ENCODE measurements at regions not wholly inside any gene's neighbourhood (a gene's known extent, or its start where the extent isn't known, plus 50 kb on each side); places are given as distances from the start of the nearest gene placed in this dataset.

DNA sequence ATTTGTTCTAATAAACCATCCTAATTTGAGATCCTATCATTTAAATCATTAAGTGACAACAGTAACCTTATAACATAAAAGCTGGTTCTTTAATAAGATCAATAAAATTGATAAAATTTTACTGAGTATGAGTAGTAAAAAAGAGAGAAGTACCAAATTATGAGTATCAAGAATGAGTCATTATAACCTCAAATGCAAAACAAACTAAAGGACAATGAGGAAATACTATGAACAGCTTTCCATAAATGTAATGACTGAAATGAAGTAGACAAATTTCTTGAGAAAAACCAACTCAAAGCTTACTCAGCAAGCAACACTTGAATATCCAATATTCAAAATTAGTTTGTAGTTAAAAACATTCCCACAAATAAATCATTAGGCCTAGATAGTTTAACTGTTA lies 433.0 kb downstream of the ZEB2 start:
- ChIA-PET CTCF (interaction anchor here (1.2 kb wide), 1 partner anchor 11 kb away, joined by 4 read pairs; no protein-coding TSS in a partner anchor), POLR2A (no interaction called here)
- TF ChIP-seq, protein P1, sequence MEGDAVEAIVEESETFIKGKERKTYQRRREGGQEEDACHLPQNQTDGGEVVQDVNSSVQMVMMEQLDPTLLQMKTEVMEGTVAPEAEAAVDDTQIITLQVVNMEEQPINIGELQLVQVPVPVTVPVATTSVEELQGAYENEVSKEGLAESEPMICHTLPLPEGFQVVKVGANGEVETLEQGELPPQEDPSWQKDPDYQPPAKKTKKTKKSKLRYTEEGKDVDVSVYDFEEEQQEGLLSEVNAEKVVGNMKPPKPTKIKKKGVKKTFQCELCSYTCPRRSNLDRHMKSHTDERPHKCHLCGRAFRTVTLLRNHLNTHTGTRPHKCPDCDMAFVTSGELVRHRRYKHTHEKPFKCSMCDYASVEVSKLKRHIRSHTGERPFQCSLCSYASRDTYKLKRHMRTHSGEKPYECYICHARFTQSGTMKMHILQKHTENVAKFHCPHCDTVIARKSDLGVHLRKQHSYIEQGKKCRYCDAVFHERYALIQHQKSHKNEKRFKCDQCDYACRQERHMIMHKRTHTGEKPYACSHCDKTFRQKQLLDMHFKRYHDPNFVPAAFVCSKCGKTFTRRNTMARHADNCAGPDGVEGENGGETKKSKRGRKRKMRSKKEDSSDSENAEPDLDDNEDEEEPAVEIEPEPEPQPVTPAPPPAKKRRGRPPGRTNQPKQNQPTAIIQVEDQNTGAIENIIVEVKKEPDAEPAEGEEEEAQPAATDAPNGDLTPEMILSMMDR (IDR thresholded peaks at IDR 0.05; ENCODE audit: control extremely low read depth, extremely low read depth, low read depth, missing control alignments), result no peak
- DNase-seq (ENCODE audit: extremely low spot score), result no peak

DNA sequence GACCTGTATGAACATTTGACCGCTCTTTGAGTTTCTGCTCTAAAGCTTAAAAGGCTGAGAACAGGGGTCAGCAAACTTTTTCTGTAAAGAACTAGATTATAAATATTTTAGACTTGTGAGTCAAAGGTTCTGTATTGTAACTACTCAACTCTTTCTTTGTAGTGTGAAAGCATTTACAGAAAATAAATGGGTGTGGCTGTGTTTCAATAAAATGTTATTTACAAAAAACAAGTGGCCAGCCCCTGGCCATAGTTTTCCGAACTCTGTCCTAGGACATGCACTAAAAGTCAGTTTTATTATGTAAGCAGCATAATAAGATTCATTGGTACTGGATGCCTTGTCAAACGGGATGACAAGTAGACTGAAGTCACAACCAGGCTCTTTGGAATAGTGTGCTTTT lies 434.9 kb downstream of the ZEB2 start:
- TF ChIP-seq, protein P1 (IDR thresholded peaks at IDR 0.05; ENCODE audit: control extremely low read depth, extremely low read depth, low read depth, missing control alignments), result no peak
- DNase-seq (ENCODE audit: extremely low spot score), result no peak
- ChIA-PET POLR2A (no interaction called here), CTCF (interaction anchor here (0.8 kb wide), 1 partner anchor 975 kb away, joined by 3 read pairs; no protein-coding TSS in a partner anchor)

DNA sequence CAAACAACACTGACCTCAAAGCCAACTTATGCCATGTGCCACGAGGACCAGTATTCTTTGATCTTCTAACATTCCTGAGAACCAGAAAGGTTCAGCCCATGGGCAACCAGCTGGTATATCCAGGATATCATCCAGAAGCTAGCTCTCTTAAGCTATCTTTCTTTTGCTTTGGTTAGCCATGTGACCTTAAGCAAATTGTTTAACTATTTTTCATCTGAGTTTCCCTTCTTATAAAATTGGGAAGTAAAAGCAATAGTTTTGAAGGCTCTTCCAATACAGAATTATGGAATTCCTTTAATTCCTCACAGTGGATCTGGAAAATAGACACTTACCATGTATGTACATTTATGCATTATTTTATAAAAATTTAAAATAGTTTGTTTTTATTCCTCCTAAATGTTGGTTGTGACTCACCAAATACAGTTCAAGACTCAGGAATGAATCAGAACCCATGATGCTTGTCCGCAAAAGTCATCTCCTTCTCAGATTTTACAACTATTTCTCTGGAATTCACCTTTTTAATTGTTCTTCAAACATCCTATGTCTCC lies 435.7 kb downstream of the ZEB2 start:
- no peak for DNase-seq (ENCODE audit: extremely low spot score)
- TF ChIP-seq, protein P1 (IDR thresholded peaks at IDR 0.05; ENCODE audit: control extremely low read depth, extremely low read depth, low read depth, missing control alignments), result no peak
- ChIA-PET CTCF (interaction anchor here (0.6 to 1.2 kb wide), 2 partner anchors 8 to 38 kb away, joined by 3 read pairs; no protein-coding TSS in a partner anchor), POLR2A (no interaction called here)

DNA sequence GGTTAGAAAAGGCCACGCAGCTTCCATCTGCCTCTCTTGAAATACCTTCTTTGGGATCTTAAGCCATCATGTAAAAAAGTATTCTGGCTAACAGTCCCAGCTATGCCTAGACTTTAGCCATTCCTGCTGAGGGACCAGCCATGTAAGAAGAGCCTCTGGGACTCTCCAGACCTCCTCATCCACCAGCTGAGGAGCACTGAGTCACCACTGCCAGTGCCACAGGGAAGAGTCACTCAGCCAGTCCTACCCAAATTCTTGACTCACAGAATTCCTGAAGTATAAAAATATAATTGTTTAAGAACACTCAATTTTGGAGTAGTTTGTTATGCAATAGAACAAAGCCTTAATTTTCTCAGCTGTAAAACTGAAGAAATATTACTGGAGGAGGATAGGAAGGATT lies 436.7 kb downstream of the ZEB2 start:
- DNase-seq (ENCODE audit: extremely low spot score), result no peak
- TF ChIP-seq, protein P1 (IDR thresholded peaks at IDR 0.05; ENCODE audit: control extremely low read depth, extremely low read depth, low read depth, missing control alignments), result no peak
- ChIA-PET POLR2A (no interaction called here), CTCF (interaction anchor here (1.2 kb wide), 2 partner anchors 9 to 15 kb away, joined by 3 to 4 read pairs; no protein-coding TSS in a partner anchor)

DNA sequence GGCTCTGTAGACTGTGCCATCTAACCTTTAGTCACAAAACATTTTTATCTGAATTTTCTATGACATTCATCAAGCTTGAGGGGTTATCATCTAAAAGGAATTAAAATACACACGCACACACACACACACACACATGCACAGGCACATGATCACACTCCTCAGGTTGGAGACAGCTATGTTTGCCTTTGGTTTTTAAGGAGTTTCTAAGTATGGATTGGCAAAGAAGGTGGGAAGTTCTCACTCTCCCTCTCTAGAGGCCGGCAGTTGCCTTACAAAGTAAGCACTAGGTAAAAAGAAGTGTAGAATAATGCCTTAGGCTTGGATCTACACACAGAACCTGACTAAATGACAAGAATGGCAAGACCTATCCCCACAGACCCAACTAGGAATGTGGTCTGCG lies 437.1 kb downstream of the ZEB2 start:
- TF ChIP-seq, protein P1 (IDR thresholded peaks at IDR 0.05; ENCODE audit: control extremely low read depth, extremely low read depth, low read depth, missing control alignments), result no peak
- ChIA-PET CTCF (interaction anchor here (1.2 kb wide), 2 partner anchors 9 to 15 kb away, joined by 3 to 4 read pairs; no protein-coding TSS in a partner anchor), POLR2A (no interaction called here)
- DNase-seq (ENCODE audit: extremely low spot score), result no peak

DNA sequence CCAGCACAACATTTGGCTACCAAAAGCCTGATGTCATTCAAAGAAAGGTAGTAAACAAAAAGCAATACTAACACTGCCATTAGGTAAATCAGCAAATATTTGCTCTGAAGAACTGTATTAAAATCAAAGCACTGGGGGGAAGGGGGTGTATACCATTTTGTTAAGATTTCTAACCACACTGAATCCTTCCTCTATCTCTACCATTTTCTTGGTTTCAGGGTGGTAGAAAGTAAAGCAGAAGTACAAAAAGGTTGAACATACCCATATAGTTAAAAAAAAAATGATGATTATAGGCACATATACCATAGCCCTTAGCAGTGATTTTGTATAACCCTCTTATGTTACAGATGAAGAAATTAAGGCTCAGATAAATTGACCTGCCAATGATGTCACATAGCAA lies 437.6 kb downstream of the ZEB2 start:
- DNase-seq (ENCODE audit: extremely low spot score), result no peak
- ChIA-PET POLR2A (no interaction called here), CTCF (interaction anchor here (1.2 kb wide), 1 partner anchor 16 kb away, joined by 4 read pairs; no protein-coding TSS in a partner anchor)
- TF ChIP-seq, protein P1 (IDR thresholded peaks at IDR 0.05; ENCODE audit: control extremely low read depth, extremely low read depth, low read depth, missing control alignments), result no peak
